GM13976 (cell line): ENCODE measurements at regions not wholly inside any gene's neighbourhood (a gene's known extent, or its start where the extent isn't known, plus 50 kb on each side); places are given as distances from the start of the nearest gene placed in this dataset.
A peak's percentile ranks its signal among the peaks of the same experiment; 100 is the strongest.

Experiments used
- DNase-seq: peaks from one replicate; pipeline ENCODE4 v3.0.0; 2012; ENCODE audit warnings: low spot score
- CTCF ChIP-seq: IDR thresholded peaks from 2 replicates; pipeline ENCODE4 v1.5.1; 2012; ENCODE audit warnings: borderline replicate concordance, mild to moderate bottlenecking; ENCODE audit not compliant: insufficient read depth; ENCODE audit errors: extremely low read depth, missing control alignments, control extremely low read depth
- in situ Hi-C: fragments of 300-500 bp; cut with MboI; formaldehyde crosslinking; loops from one replicate; pipeline ENCODE4 v1.12.0; 2022; ENCODE audit warnings: low sequenced_read_pairs, mixed read lengths, inconsistent platforms; ENCODE audit not compliant: unreplicated experiment

- DNase-seq, result no peak
- in situ Hi-C loops, result no loop called here
Observed at GRCh38 chr17:83196973-83197880, 117.8 kb downstream of the METRNL start.

GRCh38 chr17:83198366-83199341 lies 119.2 kb downstream of the METRNL start:
- in situ Hi-C loops, result no loop called here
- DNase-seq, result no peak
- TF ChIP-seq CTCF, result no peak

More at GRCh38 chr17:83196973-83197880, 117.8 kb downstream of the METRNL start:
- TF ChIP-seq CTCF, result no peak

- DNase-seq, result no peak
- no peak for TF ChIP-seq CTCF
- in situ Hi-C loops, result no loop called here
Observed at GRCh38 chr17:83199500-83200201, 120.2 kb downstream of the METRNL start.

- in situ Hi-C loops, result no loop called here
- peak; percentile 55 for DNase-seq
- no peak for TF ChIP-seq CTCF
Observed at GRCh38 chr17:83200231-83200699, 120.9 kb downstream of the METRNL start.

GRCh38 chr17:83200751-83201150 lies 121.3 kb downstream of the METRNL start:
- TF ChIP-seq CTCF, result no peak
- no peak for DNase-seq
- in situ Hi-C loops, result no loop called here
